ENCODE measurements at regions not wholly inside any gene's neighbourhood (a gene's known extent, or its start where the extent isn't known, plus 50 kb on each side); places are given as distances from the start of the nearest gene placed in this dataset.

GRCh38 chr14:98411154-98411553, 860.8 kb downstream of the BCL11B start:
- Histone ChIP-seq H3K27ac (no peak overlapping the region), H3K36me3 (no peaks in the 10 kb centered on the region), H3K27me3 (replicated peaks; ENCODE audit: insufficient read depth) (no peaks in the 10 kb centered on the region), H3K9me3 (no peaks in the 10 kb centered on the region), H3K4me1 (replicated peaks) (no peaks in the 10 kb centered on the region), H3K4me3 (no peak overlapping the region)
- intact Hi-C loops (cut with DNase I), result no loop called here
- 95% methylated on average over 8 of the region's 8 CpGs for WGBS
- no peak for DNase-seq (ENCODE audit: low spot score)
- TF ChIP-seq, protein P1, sequence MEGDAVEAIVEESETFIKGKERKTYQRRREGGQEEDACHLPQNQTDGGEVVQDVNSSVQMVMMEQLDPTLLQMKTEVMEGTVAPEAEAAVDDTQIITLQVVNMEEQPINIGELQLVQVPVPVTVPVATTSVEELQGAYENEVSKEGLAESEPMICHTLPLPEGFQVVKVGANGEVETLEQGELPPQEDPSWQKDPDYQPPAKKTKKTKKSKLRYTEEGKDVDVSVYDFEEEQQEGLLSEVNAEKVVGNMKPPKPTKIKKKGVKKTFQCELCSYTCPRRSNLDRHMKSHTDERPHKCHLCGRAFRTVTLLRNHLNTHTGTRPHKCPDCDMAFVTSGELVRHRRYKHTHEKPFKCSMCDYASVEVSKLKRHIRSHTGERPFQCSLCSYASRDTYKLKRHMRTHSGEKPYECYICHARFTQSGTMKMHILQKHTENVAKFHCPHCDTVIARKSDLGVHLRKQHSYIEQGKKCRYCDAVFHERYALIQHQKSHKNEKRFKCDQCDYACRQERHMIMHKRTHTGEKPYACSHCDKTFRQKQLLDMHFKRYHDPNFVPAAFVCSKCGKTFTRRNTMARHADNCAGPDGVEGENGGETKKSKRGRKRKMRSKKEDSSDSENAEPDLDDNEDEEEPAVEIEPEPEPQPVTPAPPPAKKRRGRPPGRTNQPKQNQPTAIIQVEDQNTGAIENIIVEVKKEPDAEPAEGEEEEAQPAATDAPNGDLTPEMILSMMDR (IDR thresholded peaks at IDR 0.05), result no peak
- TF ChIP-seq POLR2AphosphoS5 (IDR thresholded peaks at IDR 0.05), result no peak
- no peak for TF ChIP-seq POLR2A (IDR thresholded peaks at IDR 0.05)

DNA sequence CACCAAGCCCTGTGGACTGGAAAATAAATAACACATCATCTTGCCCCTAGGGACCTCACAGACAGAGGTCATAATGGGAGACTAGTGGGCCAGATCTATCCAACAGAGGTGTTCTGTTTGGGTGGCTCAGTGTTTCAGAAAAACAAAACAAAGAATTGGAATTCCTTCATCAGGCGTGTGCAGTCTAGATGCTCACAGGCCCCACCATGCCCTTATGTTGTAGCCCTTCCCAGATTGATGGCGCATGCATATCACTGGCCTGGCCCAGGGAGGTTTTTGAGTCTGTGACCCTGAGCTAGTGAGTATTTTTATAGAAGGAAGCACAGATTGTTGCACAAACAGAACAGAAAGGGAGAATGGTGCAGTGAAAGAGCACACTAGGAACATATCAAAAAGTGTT, 859.6 kb downstream of the BCL11B start:
- intact Hi-C loops (cut with DNase I), result no loop called here
- Histone ChIP-seq H3K27me3 (replicated peaks; ENCODE audit: insufficient read depth) (no peaks in the 10 kb centered on the region), H3K9me3 (no peaks in the 10 kb centered on the region), H3K4me1 (replicated peaks) (no peaks in the 10 kb centered on the region), H3K36me3 (no peaks in the 10 kb centered on the region), H3K4me3 (no peak overlapping the region), H3K27ac (no peak overlapping the region)
- no peak for DNase-seq (ENCODE audit: low spot score)
- TF ChIP-seq, protein P1 (IDR thresholded peaks at IDR 0.05), result no peak
- TF ChIP-seq POLR2A (IDR thresholded peaks at IDR 0.05), result no peak
- TF ChIP-seq POLR2AphosphoS5 (IDR thresholded peaks at IDR 0.05), result no peak
- 96% methylated on average over 2 of the region's 2 CpGs for WGBS

DNA sequence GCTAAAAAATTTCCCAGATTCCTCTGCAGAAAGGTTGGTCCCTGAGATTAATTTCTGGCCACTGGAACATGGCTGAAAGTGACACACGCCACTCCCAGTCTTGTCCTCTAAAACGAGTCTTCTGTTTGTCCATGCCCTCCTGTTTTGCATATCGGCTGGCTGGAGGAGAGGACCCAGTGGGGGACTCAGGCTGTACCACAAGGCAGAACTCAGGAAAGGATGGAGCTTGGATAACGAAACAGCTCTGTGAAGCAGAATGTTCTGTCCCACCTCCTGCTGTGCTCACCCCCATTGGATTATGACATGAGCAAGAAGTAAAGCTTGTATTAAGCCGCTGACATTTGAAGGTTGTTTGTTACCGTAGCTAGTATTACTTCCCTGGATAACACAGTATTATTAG, 856.2 kb downstream of the BCL11B start:
- intact Hi-C loops (cut with DNase I), result no loop called here
- H3K27me3 ChIP-seq (replicated peaks; ENCODE audit: insufficient read depth), result no peaks in the 10 kb centered on the region
- H3K4me3 ChIP-seq, result no peak overlapping the region

GRCh38 chr14:98417001-98417400, 855.0 kb downstream of the BCL11B start:
- H3K27ac ChIP-seq, result no peak overlapping the region
- 87% methylated on average over 15 of the region's 15 CpGs for WGBS
- H3K9me3 ChIP-seq, result no peaks in the 10 kb centered on the region
- no peak overlapping the region for H3K4me3 ChIP-seq
- TF ChIP-seq POLR2AphosphoS5 (IDR thresholded peaks at IDR 0.05), result no peak
- no peak for TF ChIP-seq POLR2A (IDR thresholded peaks at IDR 0.05)
- TF ChIP-seq, protein P1 (IDR thresholded peaks at IDR 0.05), result no peak
- H3K4me1 ChIP-seq (replicated peaks), result no peaks in the 10 kb centered on the region
- DNase-seq (ENCODE audit: low spot score), result no peak
- no peaks in the 10 kb centered on the region for H3K36me3 ChIP-seq
- intact Hi-C loops (cut with DNase I), result no loop called here
- H3K27me3 ChIP-seq (replicated peaks; ENCODE audit: insufficient read depth), result no peaks in the 10 kb centered on the region

More for the DNA sequence above, 856.2 kb downstream of the BCL11B start:
- 82% methylated on average over 6 of the region's 6 CpGs for WGBS
- Histone ChIP-seq H3K36me3 (no peaks in the 10 kb centered on the region), H3K9me3 (no peaks in the 10 kb centered on the region), H3K4me1 (replicated peaks) (no peaks in the 10 kb centered on the region), H3K27ac (no peak overlapping the region)
- TF ChIP-seq, protein P1 (IDR thresholded peaks at IDR 0.05), result no peak
- TF ChIP-seq POLR2A (IDR thresholded peaks at IDR 0.05), result no peak
- TF ChIP-seq POLR2AphosphoS5 (IDR thresholded peaks at IDR 0.05), result no peak
- no peak for DNase-seq (ENCODE audit: low spot score)

GRCh38 chr14:98428483-98428994, 843.5 kb downstream of the BCL11B start:
- H3K9me3 ChIP-seq, result no peaks in the 10 kb centered on the region
- no peak overlapping the region for H3K27ac ChIP-seq
- 64% methylated on average over 2 of the region's 2 CpGs for WGBS
- TF ChIP-seq POLR2A (IDR thresholded peaks at IDR 0.05) (no peak), POLR2AphosphoS5 (IDR thresholded peaks at IDR 0.05) (no peak)
- TF ChIP-seq, protein P1 (IDR thresholded peaks at IDR 0.05), result no peak
- no peak overlapping the region for H3K4me3 ChIP-seq
- intact Hi-C loops (cut with DNase I), result no loop called here
- H3K27me3 ChIP-seq (replicated peaks; ENCODE audit: insufficient read depth), result no peaks in the 10 kb centered on the region
- H3K36me3 ChIP-seq, result no peaks in the 10 kb centered on the region
- no peak for DNase-seq (ENCODE audit: low spot score)
- no peaks in the 10 kb centered on the region for H3K4me1 ChIP-seq (replicated peaks)

Data from prostate gland (tissue), 2 donors.